Breast epithelium (tissue), 3 donors: ENCODE measurements at regions not wholly inside any gene's neighbourhood (a gene's known extent, or its start where the extent isn't known, plus 50 kb on each side); places are given as distances from the start of the nearest gene placed in this dataset.

Source experiments
- POLR2A ChIP-seq: fragments of 450-650 bp; IDR thresholded peaks from one replicate; pipeline ENCODE4 v1.6.1; 2016; ENCODE audit warnings: antibody characterized with exemption, mild to moderate bottlenecking, moderate library complexity
- POLR2AphosphoS5 ChIP-seq, 3 donors: sonication (generic); formaldehyde crosslinking; IDR thresholded peaks; one replicate each; pipeline ENCODE4 v1.6.1; 2017; ENCODE audit warnings: antibody characterized with exemption in 3 of 3
- TF ChIP-seq, protein P1 (sequence below), 3 donors: fragments of 450-650 bp; IDR thresholded peaks; one replicate each; pipeline ENCODE4 v1.5.1; 2016 to 2017; ENCODE audit warnings: antibody characterized with exemption in 3 of 3, mild to moderate bottlenecking in 3 of 3, moderate library complexity in 3 of 3

DNA sequence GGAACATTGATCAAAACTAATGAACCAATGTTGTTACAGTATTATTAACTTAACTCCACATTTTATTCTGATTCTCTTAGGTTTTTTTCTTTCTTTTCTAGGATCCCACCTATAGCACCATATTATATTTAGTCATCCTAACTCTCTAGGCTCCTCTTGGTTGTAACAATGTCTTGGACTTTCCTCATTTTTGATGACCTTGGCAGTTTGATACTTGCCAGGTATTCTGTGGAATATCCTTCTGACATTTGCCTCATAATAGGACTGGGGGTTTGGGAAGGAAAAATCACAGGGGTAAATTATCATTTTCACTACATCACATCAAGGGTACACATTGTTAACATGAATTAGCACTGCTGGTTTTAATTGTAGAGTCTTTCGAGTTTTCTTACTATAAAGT is 851.6 kb upstream of the SOX9 start:
- TF ChIP-seq, protein P1, sequence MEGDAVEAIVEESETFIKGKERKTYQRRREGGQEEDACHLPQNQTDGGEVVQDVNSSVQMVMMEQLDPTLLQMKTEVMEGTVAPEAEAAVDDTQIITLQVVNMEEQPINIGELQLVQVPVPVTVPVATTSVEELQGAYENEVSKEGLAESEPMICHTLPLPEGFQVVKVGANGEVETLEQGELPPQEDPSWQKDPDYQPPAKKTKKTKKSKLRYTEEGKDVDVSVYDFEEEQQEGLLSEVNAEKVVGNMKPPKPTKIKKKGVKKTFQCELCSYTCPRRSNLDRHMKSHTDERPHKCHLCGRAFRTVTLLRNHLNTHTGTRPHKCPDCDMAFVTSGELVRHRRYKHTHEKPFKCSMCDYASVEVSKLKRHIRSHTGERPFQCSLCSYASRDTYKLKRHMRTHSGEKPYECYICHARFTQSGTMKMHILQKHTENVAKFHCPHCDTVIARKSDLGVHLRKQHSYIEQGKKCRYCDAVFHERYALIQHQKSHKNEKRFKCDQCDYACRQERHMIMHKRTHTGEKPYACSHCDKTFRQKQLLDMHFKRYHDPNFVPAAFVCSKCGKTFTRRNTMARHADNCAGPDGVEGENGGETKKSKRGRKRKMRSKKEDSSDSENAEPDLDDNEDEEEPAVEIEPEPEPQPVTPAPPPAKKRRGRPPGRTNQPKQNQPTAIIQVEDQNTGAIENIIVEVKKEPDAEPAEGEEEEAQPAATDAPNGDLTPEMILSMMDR (IDR thresholded peaks at IDR 0.05): no peak
- TF ChIP-seq POLR2A: no peak
- no peak for TF ChIP-seq POLR2AphosphoS5 (IDR thresholded peaks at IDR 0.05)
